MV-4-11 (cell line): ENCODE measurements at regions not wholly inside any gene's neighbourhood (a gene's known extent, or its start where the extent isn't known, plus 50 kb on each side); places are given as distances from the start of the nearest gene placed in this dataset.
"Not testable (repeated sequence)": the region's sequence is repeated elsewhere in the genome, so short reads cannot be mapped to it uniquely, and the experiment has no call there.

ENCODE experiments used
- DNase-seq: peaks from one replicate; lab custom pipeline; 2025; lab: John Stamatoyannopoulos, UW

GRCh38 chr6:144476286-144476685 lies 191.2 kb downstream of the UTRN start:
- no peak for DNase-seq

- DNase-seq, result no peak
These were observed 192.3 kb downstream of the UTRN start for GRCh38 chr6:144477396-144477795.

GRCh38 chr6:144477856-144478255 lies 192.7 kb downstream of the UTRN start:
- no peak for DNase-seq

- no peak for DNase-seq
These were observed 193.3 kb downstream of the UTRN start for GRCh38 chr6:144478483-144478882.

- no peak for DNase-seq
These were observed 194.9 kb downstream of the UTRN start for GRCh38 chr6:144479991-144480390.

GRCh38 chr6:144480473-144480872 lies 195.3 kb downstream of the UTRN start:
- DNase-seq, result no peak

- no peak for DNase-seq
These were observed 196.4 kb downstream of the UTRN start for GRCh38 chr6:144481527-144481926.

- peak; percentile 71 for DNase-seq
These were observed 197.0 kb downstream of the UTRN start for GRCh38 chr6:144482142-144482541.

- DNase-seq, result no peak
These were observed 200.4 kb downstream of the UTRN start for GRCh38 chr6:144485531-144485930.

- no peak for DNase-seq
These were observed 203.5 kb downstream of the UTRN start for GRCh38 chr6:144488590-144488989.

GRCh38 chr6:144493035-144493910 lies 208.1 kb downstream of the UTRN start:
- no peak for DNase-seq

GRCh38 chr6:144495076-144495475 lies 209.9 kb downstream of the UTRN start:
- not testable (repeated sequence) for DNase-seq

GRCh38 chr6:144497650-144498049 lies 212.5 kb downstream of the UTRN start:
- DNase-seq, result no peak

GRCh38 chr6:144500892-144501291 lies 215.8 kb downstream of the UTRN start:
- no peak for DNase-seq

GRCh38 chr6:144505214-144505613 lies 220.1 kb downstream of the UTRN start:
- DNase-seq, result not testable (repeated sequence)

GRCh38 chr6:144506051-144506450 lies 220.9 kb downstream of the UTRN start:
- DNase-seq, result not testable (repeated sequence)

- not testable (repeated sequence) for DNase-seq
These were observed 222.7 kb downstream of the UTRN start for GRCh38 chr6:144507772-144508312.

GRCh38 chr6:144510859-144511258 lies 225.7 kb downstream of the UTRN start:
- no peak for DNase-seq

- no peak for DNase-seq
These were observed 230.6 kb downstream of the UTRN start for GRCh38 chr6:144515761-144516160.

- DNase-seq, result no peak
These were observed 234.3 kb downstream of the UTRN start for GRCh38 chr6:144519426-144519825.

- no peak for DNase-seq
These were observed 243.7 kb downstream of the UTRN start for GRCh38 chr6:144528743-144529425.

- DNase-seq, result no peak
These were observed 245.0 kb downstream of the UTRN start for GRCh38 chr6:144530118-144530517.

- not testable (repeated sequence) for DNase-seq
These were observed 247.1 kb downstream of the UTRN start for GRCh38 chr6:144532238-144532637.
